Esophagus (tissue), 2 donors: ENCODE measurements at regions not wholly inside any gene's neighbourhood (a gene's known extent, or its start where the extent isn't known, plus 50 kb on each side); places are given as distances from the start of the nearest gene placed in this dataset.

Experiments used
- H3K27ac ChIP-seq, 2 donors: one replicate each; pipeline ENCODE4 v1.5.1; 2013; ENCODE audit warnings: low read depth in 2 of 2, mild to moderate bottlenecking in 2 of 2, inconsistent platforms in 1 of 2, low read length in 1 of 2, moderate library complexity in 1 of 2
- H3K27me3 ChIP-seq, 2 donors: one replicate each; pipeline ENCODE4 v1.6.1; 2013; ENCODE audit warnings: low read length in 2 of 2, control low read depth in 1 of 2, mild to moderate bottlenecking in 1 of 2; ENCODE audit not compliant: insufficient read depth in 2 of 2, control insufficient read depth in 1 of 2
- H3K36me3 ChIP-seq, 2 donors: one replicate each; pipeline ENCODE4 v1.6.1; 2013; ENCODE audit warnings: low read length in 1 of 2; ENCODE audit not compliant: control insufficient read depth in 2 of 2, insufficient read depth in 2 of 2
- H3K4me1 ChIP-seq, 2 donors: one replicate each; pipeline ENCODE4 v1.6.1; 2013; ENCODE audit warnings: low read length in 1 of 2; ENCODE audit not compliant: control insufficient read depth in 2 of 2, insufficient read depth in 2 of 2
- H3K4me3 ChIP-seq, 2 donors: one replicate each; pipeline ENCODE4 v1.5.1; 2013; ENCODE audit warnings: low read length in 2 of 2, mild to moderate bottlenecking in 2 of 2, low read depth in 1 of 2, moderate library complexity in 1 of 2
- H3K9me3 ChIP-seq, 2 donors: one replicate each; pipeline ENCODE4 v1.6.1; 2013; ENCODE audit warnings: mild to moderate bottlenecking in 2 of 2, low read depth in 1 of 2, low read length in 1 of 2, moderate library complexity in 1 of 2; ENCODE audit not compliant: control insufficient read depth in 2 of 2, insufficient read depth in 1 of 2
- WGBS, 2 donors: extraction: QIAGEN DNeasy Blood & Tissue Kit; methylation state at CpG; one replicate each; pipeline ENCODE4 v1.1.7; 2013; 5-methylcytosine and 5-hydroxymethylcytosine counted together
- donor health status: healthy with polysubstance abuse.
- donor health status: Bipolar disorder and iron deficiency.

- Histone ChIP-seq H3K4me3 (no peak overlapping the region), H3K27ac (no peak overlapping the region), H3K4me1 (no peaks in the 10 kb centered on the region), H3K9me3 (no peaks in the 10 kb centered on the region), H3K36me3 (no peaks in the 10 kb centered on the region), H3K27me3 (no peaks in the 10 kb centered on the region)
- WGBS, 2 donors = 62 to 64% methylated on average over 1 of the region's 1 CpG
Observed at GRCh38 chr18:46207985-46208384, 103.8 kb downstream of the HAUS1 start.

GRCh38 chr18:46209161-46209560 lies 105.0 kb downstream of the HAUS1 start:
- Histone ChIP-seq H3K27me3 (no peaks in the 10 kb centered on the region), H3K27ac (no peak overlapping the region), H3K36me3 (no peaks in the 10 kb centered on the region), H3K4me1 (no peaks in the 10 kb centered on the region), H3K4me3 (no peak overlapping the region), H3K9me3 (no peaks in the 10 kb centered on the region)

GRCh38 chr18:46211816-46212215 lies 107.6 kb downstream of the HAUS1 start:
- H3K9me3 ChIP-seq = no peaks in the 10 kb centered on the region
- H3K4me3 ChIP-seq = no peak overlapping the region
- peaks cover 3 to 5% of the 10 kb centered on the region in 2 donors for H3K36me3 ChIP-seq
- no peaks in the 10 kb centered on the region for H3K4me1 ChIP-seq
- no peak overlapping the region for H3K27ac ChIP-seq
- H3K27me3 ChIP-seq = no peaks in the 10 kb centered on the region
- 4 to 7% methylated on average over 1 of the region's 1 CpG for WGBS, 2 donors

DNA sequence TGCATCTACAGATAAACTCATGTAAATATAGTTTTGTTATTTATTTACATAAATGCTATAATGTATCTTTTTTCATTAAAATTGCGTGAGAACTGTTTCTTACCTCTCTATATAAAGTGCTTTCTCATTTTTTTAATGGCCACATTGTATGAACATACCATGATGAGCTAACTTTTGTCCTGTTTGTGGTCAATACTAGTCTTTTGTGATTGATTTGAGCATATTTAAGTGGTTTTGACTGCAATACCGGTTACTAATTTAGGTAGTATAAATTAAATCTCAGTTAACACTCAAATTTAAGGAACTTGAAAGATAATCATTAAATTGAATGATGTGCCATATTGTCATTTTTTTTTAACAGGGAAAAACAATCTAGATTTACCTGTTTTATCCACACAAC lies 108.2 kb downstream of the HAUS1 start:
- Histone ChIP-seq H3K9me3 (no peaks in the 10 kb centered on the region), H3K27me3 (no peaks in the 10 kb centered on the region), H3K4me1 (no peaks in the 10 kb centered on the region), H3K36me3 (peaks cover 3 to 5% of the 10 kb centered on the region in 2 donors), H3K4me3 (no peak overlapping the region), H3K27ac (no peak overlapping the region)
- 83 to 88% methylated on average over 2 of the region's 2 CpGs for WGBS, 2 donors

DNA sequence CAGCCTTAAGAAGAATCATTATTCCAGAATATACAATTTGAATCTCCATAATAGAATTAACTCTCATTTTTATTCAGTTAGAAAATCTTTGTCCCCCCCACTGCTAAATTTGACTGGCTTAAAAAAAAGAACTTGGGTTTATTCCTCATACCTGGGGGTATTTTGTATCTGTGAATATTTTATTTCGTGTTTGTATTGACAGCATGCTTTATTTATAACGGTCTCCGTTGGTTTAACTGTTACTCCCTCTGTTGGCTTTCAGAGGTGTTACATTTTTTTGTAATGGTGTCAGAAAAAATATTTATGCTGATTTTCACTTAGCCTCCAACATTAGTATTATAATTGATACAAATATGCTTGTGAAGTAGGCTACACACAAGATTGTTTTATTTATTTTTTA lies 109.1 kb downstream of the HAUS1 start:
- Histone ChIP-seq H3K4me3 (no peak overlapping the region), H3K36me3 (peaks cover 3 to 5% of the 10 kb centered on the region in 2 donors), H3K27ac (no peak overlapping the region), H3K4me1 (no peaks in the 10 kb centered on the region), H3K27me3 (no peaks in the 10 kb centered on the region), H3K9me3 (no peaks in the 10 kb centered on the region)
- WGBS, 2 donors = 33 to 39% methylated on average over 3 of the region's 3 CpGs

DNA sequence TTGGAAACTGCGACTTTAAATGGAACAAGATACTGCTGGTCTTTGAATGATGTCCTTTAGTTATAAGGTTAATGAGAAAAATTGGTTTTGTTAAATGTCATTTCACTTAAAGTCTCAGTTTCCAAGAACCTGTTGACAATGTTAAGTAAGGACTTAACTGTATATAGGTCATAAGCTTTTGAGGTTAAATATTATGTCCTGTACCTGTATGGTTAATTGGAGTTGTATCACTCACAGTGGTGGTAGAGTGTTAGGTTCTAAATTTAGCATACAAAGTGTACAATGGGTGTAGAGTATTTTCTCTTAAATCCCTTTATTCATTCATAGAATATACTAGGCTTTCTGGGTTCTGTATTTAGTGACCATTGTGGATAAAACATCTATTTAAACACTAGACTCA lies 110.2 kb downstream of the HAUS1 start:
- H3K27me3 ChIP-seq = no peaks in the 10 kb centered on the region
- no peaks in the 10 kb centered on the region for H3K4me1 ChIP-seq
- no peak overlapping the region for H3K27ac ChIP-seq
- WGBS, 2 donors = 92 to 95% methylated on average over 1 of the region's 1 CpG
- H3K4me3 ChIP-seq = no peak overlapping the region
- H3K36me3 ChIP-seq = peaks cover 3 to 5% of the 10 kb centered on the region in 2 donors
- H3K9me3 ChIP-seq = no peaks in the 10 kb centered on the region

- peaks cover 3 to 5% of the 10 kb centered on the region in 2 donors for H3K36me3 ChIP-seq
- 95% methylated on average over 16 of the region's 16 CpGs for WGBS, 2 donors
- no peaks in the 10 kb centered on the region for H3K27me3 ChIP-seq
Observed at GRCh38 chr18:46215902-46216723, 111.9 kb downstream of the HAUS1 start.

GRCh38 chr18:46220116-46220515 lies 115.9 kb downstream of the HAUS1 start:
- Histone ChIP-seq H3K36me3 (peaks cover 3 to 5% of the 10 kb centered on the region in 2 donors), H3K27ac (no peak overlapping the region), H3K9me3 (no peaks in the 10 kb centered on the region), H3K4me3 (no peak overlapping the region), H3K27me3 (no peaks in the 10 kb centered on the region), H3K4me1 (no peaks in the 10 kb centered on the region)
- 79 to 85% methylated on average over 3 of the region's 3 CpGs for WGBS, 2 donors

More at GRCh38 chr18:46215902-46216723, 111.9 kb downstream of the HAUS1 start:
- no peaks in the 10 kb centered on the region for H3K4me1 ChIP-seq
- no peak overlapping the region for H3K4me3 ChIP-seq
- H3K9me3 ChIP-seq = no peaks in the 10 kb centered on the region
- no peak overlapping the region for H3K27ac ChIP-seq

DNA sequence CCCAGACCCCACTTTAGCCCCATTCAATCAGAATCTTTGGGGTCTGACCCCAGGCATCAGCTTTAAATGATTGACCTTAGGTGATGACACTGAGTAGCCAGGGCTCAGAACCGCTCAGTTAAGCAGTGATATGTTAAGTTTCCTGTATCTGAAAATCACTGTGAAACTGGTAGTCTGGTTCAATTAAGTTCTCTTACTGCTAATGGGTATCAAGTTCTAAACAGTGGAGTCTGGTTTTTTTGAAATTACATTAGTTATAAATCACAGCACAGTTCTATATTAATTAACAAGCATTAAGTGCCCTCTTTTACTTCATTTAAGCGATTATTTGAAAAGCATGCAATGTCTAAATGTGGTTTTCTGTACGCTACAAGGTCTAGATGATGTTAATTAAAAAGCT lies 117.9 kb downstream of the HAUS1 start:
- no peaks in the 10 kb centered on the region for H3K36me3 ChIP-seq
- no peaks in the 10 kb centered on the region for H3K4me1 ChIP-seq
- H3K4me3 ChIP-seq = no peak overlapping the region
- no peaks in the 10 kb centered on the region for H3K9me3 ChIP-seq
- no peak overlapping the region for H3K27ac ChIP-seq
- 90 to 99% methylated on average over 3 of the region's 3 CpGs for WGBS, 2 donors
- H3K27me3 ChIP-seq = no peaks in the 10 kb centered on the region

GRCh38 chr18:46222710-46223360 lies 118.7 kb downstream of the HAUS1 start:
- no peaks in the 10 kb centered on the region for H3K27me3 ChIP-seq
- no peak overlapping the region for H3K4me3 ChIP-seq
- H3K36me3 ChIP-seq = no peaks in the 10 kb centered on the region
- 79 to 85% methylated on average over 8 of the region's 8 CpGs for WGBS, 2 donors
- no peaks in the 10 kb centered on the region for H3K9me3 ChIP-seq
- no peak overlapping the region for H3K27ac ChIP-seq
- no peaks in the 10 kb centered on the region for H3K4me1 ChIP-seq
